ENCODE measurements at regions not wholly inside any gene's neighbourhood (a gene's known extent, or its start where the extent isn't known, plus 50 kb on each side); places are given as distances from the start of the nearest gene placed in this dataset.

DNA sequence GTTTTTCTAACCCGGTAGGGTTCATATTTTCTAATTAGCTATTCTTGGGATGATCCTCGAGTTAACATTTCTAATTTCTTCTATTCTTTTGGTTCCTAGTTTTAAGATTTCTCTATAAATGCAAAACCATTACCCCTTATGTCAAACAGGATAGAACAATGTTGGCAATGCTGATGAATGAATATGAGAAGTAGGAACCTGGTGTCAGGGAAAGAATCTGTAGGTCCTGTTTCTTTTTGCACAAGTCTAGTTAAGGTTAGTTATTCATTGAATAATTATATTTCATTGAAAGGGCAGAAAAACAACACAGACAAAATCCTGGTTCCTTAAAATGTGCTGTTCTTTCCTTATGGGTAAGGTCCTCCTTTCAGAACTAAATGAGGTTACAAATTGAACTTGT lies 766.4 kb upstream of the FAM98A start:
- Histone ChIP-seq H3K27me3 (replicated peaks; ENCODE audit: insufficient read depth, low read depth, low read length, poor library complexity) (no peaks in the 10 kb centered on the region), H3K27ac (ENCODE audit: low read depth, low read length, poor library complexity, severe bottlenecking) (no peak overlapping the region), H3K9me3 (ENCODE audit: low read depth, low read length, poor library complexity, severe bottlenecking) (no peaks in the 10 kb centered on the region), H3K36me3 (ENCODE audit: insufficient read depth, low read length, poor library complexity, severe bottlenecking) (no peaks in the 10 kb centered on the region), H3K4me3 (ENCODE audit: low read depth, low read length, poor library complexity, severe bottlenecking) (no peak overlapping the region), H3K4me1 (ENCODE audit: insufficient read depth, low read length, poor library complexity, severe bottlenecking) (peaks cover 25% of the 10 kb centered on the region)
- intact Hi-C loops (cut with micrococcal nuclease; ENCODE audit: unreplicated experiment), result no loop called here
- TF ChIP-seq, protein P1, sequence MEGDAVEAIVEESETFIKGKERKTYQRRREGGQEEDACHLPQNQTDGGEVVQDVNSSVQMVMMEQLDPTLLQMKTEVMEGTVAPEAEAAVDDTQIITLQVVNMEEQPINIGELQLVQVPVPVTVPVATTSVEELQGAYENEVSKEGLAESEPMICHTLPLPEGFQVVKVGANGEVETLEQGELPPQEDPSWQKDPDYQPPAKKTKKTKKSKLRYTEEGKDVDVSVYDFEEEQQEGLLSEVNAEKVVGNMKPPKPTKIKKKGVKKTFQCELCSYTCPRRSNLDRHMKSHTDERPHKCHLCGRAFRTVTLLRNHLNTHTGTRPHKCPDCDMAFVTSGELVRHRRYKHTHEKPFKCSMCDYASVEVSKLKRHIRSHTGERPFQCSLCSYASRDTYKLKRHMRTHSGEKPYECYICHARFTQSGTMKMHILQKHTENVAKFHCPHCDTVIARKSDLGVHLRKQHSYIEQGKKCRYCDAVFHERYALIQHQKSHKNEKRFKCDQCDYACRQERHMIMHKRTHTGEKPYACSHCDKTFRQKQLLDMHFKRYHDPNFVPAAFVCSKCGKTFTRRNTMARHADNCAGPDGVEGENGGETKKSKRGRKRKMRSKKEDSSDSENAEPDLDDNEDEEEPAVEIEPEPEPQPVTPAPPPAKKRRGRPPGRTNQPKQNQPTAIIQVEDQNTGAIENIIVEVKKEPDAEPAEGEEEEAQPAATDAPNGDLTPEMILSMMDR (conservative IDR thresholded peaks at IDR 0.05; ENCODE audit: low read depth, low read length), result no peak
- no peak for TF ChIP-seq EZH2 (IDR thresholded peaks at IDR 0.05; ENCODE audit: borderline replicate concordance, low read depth, low read length, poor library complexity, severe bottlenecking)
- ChIA-PET CTCF (no interaction called here), POLR2A (ENCODE audit: low non-redundant PET) (no interaction called here)
- DNase-seq (ENCODE audit: low spot score), result no peak
- BruUV-seq (replicated peaks), result no TSS peak

DNA sequence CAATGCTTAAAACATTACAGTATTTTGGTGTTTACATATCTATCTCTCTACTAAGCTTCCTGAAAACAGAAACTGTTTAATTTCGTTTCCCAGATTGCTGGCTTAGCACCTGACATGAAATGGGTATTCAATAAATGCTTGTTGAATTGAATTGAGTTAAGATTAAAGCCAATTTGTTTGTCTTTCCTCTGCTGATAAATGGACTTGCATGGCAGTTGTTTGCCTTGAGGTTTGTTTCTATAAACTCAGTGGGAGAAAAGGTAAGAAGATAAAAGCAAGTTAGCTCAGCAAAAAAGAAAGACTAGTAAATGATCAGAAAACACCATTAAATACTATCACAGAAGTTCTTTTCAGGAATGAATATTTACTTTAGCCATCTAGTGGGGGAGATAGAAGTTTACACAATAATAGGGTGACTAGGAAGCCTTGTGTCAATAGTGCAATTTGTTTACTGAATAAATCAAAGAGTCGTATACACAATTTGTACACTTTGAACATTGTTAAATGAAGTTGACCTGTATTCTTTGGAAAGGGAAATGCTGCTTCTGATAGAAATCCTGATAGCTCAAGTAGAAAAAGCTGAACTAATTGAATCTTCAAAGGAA lies 754.5 kb upstream of the FAM98A start:
- intact Hi-C loops (cut with micrococcal nuclease; ENCODE audit: unreplicated experiment), result loop anchor here (5.0 kb wide), 1 partner anchor 256 kb away; no protein-coding TSS in a partner anchor
- CTCF ChIA-PET, result no interaction called here
- DNase-seq (ENCODE audit: low spot score), result no peak
- Histone ChIP-seq H3K27me3 (replicated peaks; ENCODE audit: insufficient read depth, low read depth, low read length, poor library complexity) (no peaks in the 10 kb centered on the region), H3K27ac (ENCODE audit: low read depth, low read length, poor library complexity, severe bottlenecking) (no peak overlapping the region), H3K4me3 (ENCODE audit: low read depth, low read length, poor library complexity, severe bottlenecking) (no peak overlapping the region), H3K4me1 (ENCODE audit: insufficient read depth, low read length, poor library complexity, severe bottlenecking) (no peaks in the 10 kb centered on the region), H3K9me3 (ENCODE audit: low read depth, low read length, poor library complexity, severe bottlenecking) (no peaks in the 10 kb centered on the region), H3K36me3 (ENCODE audit: insufficient read depth, low read length, poor library complexity, severe bottlenecking) (no peaks in the 10 kb centered on the region)
- POLR2A ChIA-PET (ENCODE audit: low non-redundant PET), result no interaction called here
- TF ChIP-seq, protein P1 (conservative IDR thresholded peaks at IDR 0.05; ENCODE audit: low read depth, low read length), result no peak; the same call in 1 of the 2 replicates
- BruUV-seq (replicated peaks), result no TSS peak

DNA sequence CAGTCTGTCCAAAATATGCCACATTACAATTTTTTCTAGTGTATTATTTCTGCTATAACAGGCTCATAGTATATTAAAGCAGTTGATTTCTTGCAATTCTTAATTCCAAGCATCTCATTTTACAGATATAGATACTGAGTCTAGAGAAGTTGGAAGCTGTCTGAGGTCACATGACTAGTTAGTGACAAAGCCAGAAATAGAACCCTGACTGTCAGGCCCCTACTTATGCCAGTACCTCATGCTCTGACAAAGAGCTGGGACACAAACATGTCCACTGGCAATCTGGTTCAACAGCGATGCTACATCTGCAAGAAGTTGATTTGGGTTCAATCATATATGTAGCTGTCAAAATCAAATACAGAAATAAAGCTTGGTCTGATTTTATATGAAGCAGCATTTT lies 750.4 kb upstream of the FAM98A start:
- POLR2A ChIA-PET (ENCODE audit: low non-redundant PET), result no interaction called here

More for the DNA sequence above, 750.4 kb upstream of the FAM98A start:
- no peak overlapping the region for H3K4me3 ChIP-seq (ENCODE audit: low read depth, low read length, poor library complexity, severe bottlenecking)
- TF ChIP-seq, protein P1 (conservative IDR thresholded peaks at IDR 0.05; ENCODE audit: low read depth, low read length), result no peak
- TF ChIP-seq EZH2 (IDR thresholded peaks at IDR 0.05; ENCODE audit: borderline replicate concordance, low read depth, low read length, poor library complexity, severe bottlenecking), result no peak
- no peak overlapping the region for H3K27ac ChIP-seq (ENCODE audit: low read depth, low read length, poor library complexity, severe bottlenecking)
- no peaks in the 10 kb centered on the region for H3K27me3 ChIP-seq (replicated peaks; ENCODE audit: insufficient read depth, low read depth, low read length, poor library complexity)
- no peaks in the 10 kb centered on the region for H3K36me3 ChIP-seq (ENCODE audit: insufficient read depth, low read length, poor library complexity, severe bottlenecking)
- no peaks in the 10 kb centered on the region for H3K9me3 ChIP-seq (ENCODE audit: low read depth, low read length, poor library complexity, severe bottlenecking)
- intact Hi-C loops (cut with micrococcal nuclease; ENCODE audit: unreplicated experiment), result no loop called here
- no peaks in the 10 kb centered on the region for H3K4me1 ChIP-seq (ENCODE audit: insufficient read depth, low read length, poor library complexity, severe bottlenecking)
- DNase-seq (ENCODE audit: low spot score), result no peak
- CTCF ChIA-PET, result no interaction called here
- no TSS peak for BruUV-seq (replicated peaks)
